ENCODE measurements at regions not wholly inside any gene's neighbourhood (a gene's known extent, or its start where the extent isn't known, plus 50 kb on each side); places are given as distances from the start of the nearest gene placed in this dataset.

DNA sequence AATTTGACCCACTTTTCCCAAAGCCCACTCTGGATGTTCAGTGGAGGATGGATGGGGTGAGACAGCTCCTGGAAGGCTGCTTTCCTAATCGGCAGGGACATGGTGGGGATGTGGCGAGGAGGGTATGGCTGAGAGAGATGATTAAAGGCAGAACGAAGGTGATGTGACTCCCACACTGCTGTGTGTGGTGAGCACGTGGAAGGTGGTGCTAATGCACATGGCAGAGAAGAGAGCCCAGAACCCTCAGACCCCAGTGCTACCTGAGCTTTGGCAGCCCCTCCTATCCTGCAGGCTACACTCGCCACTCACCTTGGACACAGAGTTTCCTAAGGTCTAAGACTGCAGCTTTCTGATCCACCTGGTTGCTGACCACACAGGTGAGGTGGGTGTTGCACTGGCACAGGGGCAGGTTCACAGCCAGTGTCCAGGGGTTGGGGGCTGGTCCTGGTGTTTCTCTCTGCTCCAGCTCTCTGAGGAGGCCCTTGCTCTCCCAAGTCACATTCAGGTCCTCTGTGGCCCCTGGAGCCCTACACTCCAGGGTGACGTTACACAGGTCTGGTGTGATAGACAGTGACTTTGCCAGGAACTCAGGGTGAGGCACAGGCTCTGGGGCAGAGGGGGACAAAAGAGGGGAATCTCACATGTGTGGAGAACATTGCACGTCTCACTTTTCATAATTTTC lies 151.4 kb upstream of the ETV3 start:
- TF ChIP-seq SIN3A (IDR thresholded peaks at IDR 0.05; ENCODE audit: borderline replicate concordance, insufficient read depth, low read depth, low read length) (no peak), TCF7L2 (IDR thresholded peaks at IDR 0.05; ENCODE audit: low read depth, low read length) (no peak), POLR2AphosphoS5 (IDR thresholded peaks at IDR 0.05; ENCODE audit: low read depth, low read length) (no peak)
- TF ChIP-seq, protein P1, sequence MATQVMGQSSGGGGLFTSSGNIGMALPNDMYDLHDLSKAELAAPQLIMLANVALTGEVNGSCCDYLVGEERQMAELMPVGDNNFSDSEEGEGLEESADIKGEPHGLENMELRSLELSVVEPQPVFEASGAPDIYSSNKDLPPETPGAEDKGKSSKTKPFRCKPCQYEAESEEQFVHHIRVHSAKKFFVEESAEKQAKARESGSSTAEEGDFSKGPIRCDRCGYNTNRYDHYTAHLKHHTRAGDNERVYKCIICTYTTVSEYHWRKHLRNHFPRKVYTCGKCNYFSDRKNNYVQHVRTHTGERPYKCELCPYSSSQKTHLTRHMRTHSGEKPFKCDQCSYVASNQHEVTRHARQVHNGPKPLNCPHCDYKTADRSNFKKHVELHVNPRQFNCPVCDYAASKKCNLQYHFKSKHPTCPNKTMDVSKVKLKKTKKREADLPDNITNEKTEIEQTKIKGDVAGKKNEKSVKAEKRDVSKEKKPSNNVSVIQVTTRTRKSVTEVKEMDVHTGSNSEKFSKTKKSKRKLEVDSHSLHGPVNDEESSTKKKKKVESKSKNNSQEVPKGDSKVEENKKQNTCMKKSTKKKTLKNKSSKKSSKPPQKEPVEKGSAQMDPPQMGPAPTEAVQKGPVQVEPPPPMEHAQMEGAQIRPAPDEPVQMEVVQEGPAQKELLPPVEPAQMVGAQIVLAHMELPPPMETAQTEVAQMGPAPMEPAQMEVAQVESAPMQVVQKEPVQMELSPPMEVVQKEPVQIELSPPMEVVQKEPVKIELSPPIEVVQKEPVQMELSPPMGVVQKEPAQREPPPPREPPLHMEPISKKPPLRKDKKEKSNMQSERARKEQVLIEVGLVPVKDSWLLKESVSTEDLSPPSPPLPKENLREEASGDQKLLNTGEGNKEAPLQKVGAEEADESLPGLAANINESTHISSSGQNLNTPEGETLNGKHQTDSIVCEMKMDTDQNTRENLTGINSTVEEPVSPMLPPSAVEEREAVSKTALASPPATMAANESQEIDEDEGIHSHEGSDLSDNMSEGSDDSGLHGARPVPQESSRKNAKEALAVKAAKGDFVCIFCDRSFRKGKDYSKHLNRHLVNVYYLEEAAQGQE (IDR thresholded peaks at IDR 0.05; ENCODE audit: insufficient read depth in 1 of 2, low read depth in 2 of 2, low read length in 1 of 2) = no peak
- TF ChIP-seq, protein P2, sequence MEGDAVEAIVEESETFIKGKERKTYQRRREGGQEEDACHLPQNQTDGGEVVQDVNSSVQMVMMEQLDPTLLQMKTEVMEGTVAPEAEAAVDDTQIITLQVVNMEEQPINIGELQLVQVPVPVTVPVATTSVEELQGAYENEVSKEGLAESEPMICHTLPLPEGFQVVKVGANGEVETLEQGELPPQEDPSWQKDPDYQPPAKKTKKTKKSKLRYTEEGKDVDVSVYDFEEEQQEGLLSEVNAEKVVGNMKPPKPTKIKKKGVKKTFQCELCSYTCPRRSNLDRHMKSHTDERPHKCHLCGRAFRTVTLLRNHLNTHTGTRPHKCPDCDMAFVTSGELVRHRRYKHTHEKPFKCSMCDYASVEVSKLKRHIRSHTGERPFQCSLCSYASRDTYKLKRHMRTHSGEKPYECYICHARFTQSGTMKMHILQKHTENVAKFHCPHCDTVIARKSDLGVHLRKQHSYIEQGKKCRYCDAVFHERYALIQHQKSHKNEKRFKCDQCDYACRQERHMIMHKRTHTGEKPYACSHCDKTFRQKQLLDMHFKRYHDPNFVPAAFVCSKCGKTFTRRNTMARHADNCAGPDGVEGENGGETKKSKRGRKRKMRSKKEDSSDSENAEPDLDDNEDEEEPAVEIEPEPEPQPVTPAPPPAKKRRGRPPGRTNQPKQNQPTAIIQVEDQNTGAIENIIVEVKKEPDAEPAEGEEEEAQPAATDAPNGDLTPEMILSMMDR (IDR thresholded peaks at IDR 0.05) = no peak
- no peaks in the 10 kb centered on the region for H3K4me1 ChIP-seq (ENCODE audit: control insufficient read depth, insufficient read depth, low read length)
- BruUV-seq (replicated peaks) = no TSS peak
- no peak overlapping the region for H3K27ac ChIP-seq (ENCODE audit: low read length)
- no peaks in the 10 kb centered on the region for H3K36me3 ChIP-seq (ENCODE audit: control insufficient read depth, insufficient read depth, low read length)
- intact Hi-C loops (cut with micrococcal nuclease; ENCODE audit: unreplicated experiment) = no loop called here
- no peaks in the 10 kb centered on the region for H3K9me3 ChIP-seq (ENCODE audit: control insufficient read depth, insufficient read depth, low read depth, low read length)
- ATAC-seq (no peak), DNase-seq (ENCODE audit: low read depth, low spot score) (no peak)
- CTCF ChIA-PET = no interaction called here
- no peak overlapping the region for H3K4me3 ChIP-seq (ENCODE audit: low read depth in 2 of 2, low read length in 2 of 2)
- in situ Hi-C loops (cut with HindIII; ENCODE audit: low pct_unique_long_range_greater_than_20kb, low sequenced_read_pairs) = no loop called here
- no peaks in the 10 kb centered on the region for H3K27me3 ChIP-seq (ENCODE audit: control insufficient read depth, insufficient read depth, low read length)
- POLR2A ChIA-PET = no interaction called here

DNA sequence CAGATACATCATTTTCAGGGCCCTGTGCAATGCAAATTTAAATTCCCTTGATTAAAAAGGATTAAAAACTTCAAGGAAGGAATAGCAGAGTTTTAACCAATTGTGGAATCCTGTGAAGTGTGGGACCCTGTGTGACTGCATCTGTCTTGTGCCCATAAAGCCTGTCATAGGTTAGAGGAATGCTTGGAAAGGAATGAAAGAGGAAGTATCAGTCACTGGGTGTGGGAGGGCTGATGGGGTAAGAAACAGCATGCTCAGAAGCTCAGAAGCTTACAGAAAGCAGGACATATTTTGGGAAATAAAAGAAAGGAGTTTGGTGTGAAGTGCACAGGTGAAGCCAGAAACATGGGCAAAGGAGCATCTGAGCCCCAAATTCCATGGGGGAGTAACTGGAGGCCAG lies 150.8 kb upstream of the ETV3 start:
- ATAC-seq (no peak), DNase-seq (ENCODE audit: low read depth, low spot score) (no peak)
- POLR2A ChIA-PET = no interaction called here
- in situ Hi-C loops (cut with HindIII; ENCODE audit: low pct_unique_long_range_greater_than_20kb, low sequenced_read_pairs) (no loop called here), intact Hi-C loops (cut with micrococcal nuclease; ENCODE audit: unreplicated experiment) (no loop called here)
- Histone ChIP-seq H3K4me3 (ENCODE audit: low read depth in 2 of 2, low read length in 2 of 2) (no peak overlapping the region), H3K4me1 (ENCODE audit: control insufficient read depth, insufficient read depth, low read length) (no peaks in the 10 kb centered on the region), H3K36me3 (ENCODE audit: control insufficient read depth, insufficient read depth, low read length) (no peaks in the 10 kb centered on the region), H3K9me3 (ENCODE audit: control insufficient read depth, insufficient read depth, low read depth, low read length) (no peaks in the 10 kb centered on the region), H3K27ac (ENCODE audit: low read length) (no peak overlapping the region), H3K27me3 (ENCODE audit: control insufficient read depth, insufficient read depth, low read length) (no peaks in the 10 kb centered on the region)
- CTCF ChIA-PET = no interaction called here
- TF ChIP-seq TCF7L2 (IDR thresholded peaks at IDR 0.05; ENCODE audit: low read depth, low read length) = no peak
- TF ChIP-seq, protein P1 (IDR thresholded peaks at IDR 0.05; ENCODE audit: insufficient read depth in 1 of 2, low read depth in 2 of 2, low read length in 1 of 2) = no peak
- TF ChIP-seq SIN3A (IDR thresholded peaks at IDR 0.05; ENCODE audit: borderline replicate concordance, insufficient read depth, low read depth, low read length) = no peak
- TF ChIP-seq, protein P2 (IDR thresholded peaks at IDR 0.05) = no peak
- no peak for TF ChIP-seq POLR2AphosphoS5 (IDR thresholded peaks at IDR 0.05; ENCODE audit: low read depth, low read length)
- no TSS peak for BruUV-seq (replicated peaks)
